Hepatocyte (in vitro differentiated cells): ENCODE measurements at regions not wholly inside any gene's neighbourhood (a gene's known extent, or its start where the extent isn't known, plus 50 kb on each side); places are given as distances from the start of the nearest gene placed in this dataset.

Experiments
- DNase-seq: peaks from one replicate; pipeline ENCODE4 v3.0.0-alpha.2; 2016; ENCODE audit warnings: low spot score
- H2AFZ ChIP-seq: fragments of 200-600 bp; sonication (generic); 2 replicates; pipeline ENCODE4 v1.6.0; 2016; ENCODE audit warnings: antibody characterized with exemption, mild to moderate bottlenecking
- H3K27ac ChIP-seq: fragments of 200-600 bp; sonication (generic); 2 replicates; pipeline ENCODE4 v1.5.1; 2016; ENCODE audit warnings: mild to moderate bottlenecking
- H3K27me3 ChIP-seq: fragments of 200-600 bp; sonication (generic); 2 replicates; pipeline ENCODE4 v1.6.1; 2016
- H3K36me3 ChIP-seq: fragments of 200-600 bp; sonication (generic); replicated peaks from 2 replicates; pipeline ENCODE4 v1.5.1; 2016; ENCODE audit warnings: low read depth; ENCODE audit not compliant: insufficient read depth
- H3K4me1 ChIP-seq: fragments of 200-600 bp; sonication (generic); 2 replicates; pipeline ENCODE4 v1.5.1; 2016; ENCODE audit warnings: mild to moderate bottlenecking, moderate library complexity; ENCODE audit not compliant: insufficient read depth
- H3K4me2 ChIP-seq: fragments of 200-600 bp; sonication (generic); 2 replicates; pipeline ENCODE4 v1.6.0; 2016
- H3K4me3 ChIP-seq: fragments of 200-600 bp; sonication (generic); 2 replicates; pipeline ENCODE4 v1.5.1; 2016; ENCODE audit warnings: mild to moderate bottlenecking
- H3K79me2 ChIP-seq: fragments of 200-600 bp; sonication (generic); 2 replicates; pipeline ENCODE4 v1.6.0; 2017; ENCODE audit warnings: mild to moderate bottlenecking
- H3K9me2 ChIP-seq: fragments of 200-600 bp; sonication (generic); replicated peaks from 2 replicates; pipeline ENCODE4 v1.6.0; 2017; ENCODE audit warnings: mild to moderate bottlenecking; ENCODE audit not compliant: insufficient read depth
- H3K9me3 ChIP-seq: fragments of 200-600 bp; sonication (generic); 2 replicates; pipeline ENCODE4 v1.5.1; 2016; ENCODE audit warnings: low read depth, mild to moderate bottlenecking
- H4K20me1 ChIP-seq: fragments of 200-600 bp; sonication (generic); 2 replicates; pipeline ENCODE4 v1.6.0; 2016; ENCODE audit warnings: mild to moderate bottlenecking; ENCODE audit not compliant: insufficient read depth, poor library complexity, severe bottlenecking
- CTCF ChIP-seq: fragments of 200-600 bp; sonication (generic); IDR thresholded peaks from 2 replicates; pipeline ENCODE4 v1.5.1; 2016; ENCODE audit warnings: antibody characterized with exemption, mild to moderate bottlenecking; ENCODE audit not compliant: poor library complexity
- EZH2 ChIP-seq: fragments of 200-600 bp; sonication (generic); IDR thresholded peaks from 2 replicates; pipeline ENCODE4 v1.6.1; 2016; ENCODE audit warnings: antibody characterized with exemption, mild to moderate bottlenecking, borderline replicate concordance
- EZH2phosphoT487 ChIP-seq: fragments of 200-600 bp; sonication (generic); IDR thresholded peaks from one replicate; pipeline ENCODE4 v1.6.1; 2018; ENCODE audit warnings: antibody characterized with exemption, mild to moderate bottlenecking, low read depth, moderate library complexity; ENCODE audit not compliant: unreplicated experiment, severe bottlenecking
- WGBS: methylation state at CpG from one replicate; pipeline ENCODE4 v1.1.6; 2016; ENCODE audit warnings: low lambda C conversion rate; ENCODE audit errors: missing lambda C conversion rate; 5-methylcytosine and 5-hydroxymethylcytosine counted together

GRCh38 chr12:16688200-16688599 lies 82.2 kb upstream of the LMO3 start:
- 89% methylated on average over 1 of the region's 1 CpG for WGBS

GRCh38 chr12:16685107-16685506 lies 79.1 kb upstream of the LMO3 start:
- TF ChIP-seq CTCF (no peak), EZH2phosphoT487 (no peak), EZH2 (no peak)
- Histone ChIP-seq H3K27me3 (no peaks in the 10 kb centered on the region), H3K4me1 (no peaks in the 10 kb centered on the region), H3K27ac (no peak overlapping the region), H3K79me2 (no peaks in the 10 kb centered on the region), H3K9me3 (no peaks in the 10 kb centered on the region), H4K20me1 (no peaks in the 10 kb centered on the region), H3K4me2 (no peak overlapping the region), H3K4me3 (no peak overlapping the region), H2AFZ (no peak overlapping the region), H3K36me3 (no peaks in the 10 kb centered on the region), H3K9me2 (no peaks in the 10 kb centered on the region)
- WGBS: 72% methylated on average over 4 of the region's 4 CpGs
- DNase-seq: no peak

More at GRCh38 chr12:16688200-16688599, 82.2 kb upstream of the LMO3 start:
- no peak overlapping the region for H3K4me2 ChIP-seq
- no peak for TF ChIP-seq EZH2phosphoT487
- TF ChIP-seq EZH2: no peak
- TF ChIP-seq CTCF: no peak
- H3K9me2 ChIP-seq: no peaks in the 10 kb centered on the region
- no peaks in the 10 kb centered on the region for H3K9me3 ChIP-seq
- H3K4me3 ChIP-seq: no peak overlapping the region
- no peak for DNase-seq
- H3K27me3 ChIP-seq: no peaks in the 10 kb centered on the region
- no peaks in the 10 kb centered on the region for H4K20me1 ChIP-seq
- no peaks in the 10 kb centered on the region for H3K4me1 ChIP-seq
- no peaks in the 10 kb centered on the region for H3K79me2 ChIP-seq
- no peak overlapping the region for H2AFZ ChIP-seq
- no peak overlapping the region for H3K27ac ChIP-seq
- no peaks in the 10 kb centered on the region for H3K36me3 ChIP-seq

GRCh38 chr12:16681196-16681595 lies 75.2 kb upstream of the LMO3 start:
- no peak overlapping the region for H3K4me3 ChIP-seq
- no peaks in the 10 kb centered on the region for H3K79me2 ChIP-seq
- H3K27ac ChIP-seq: no peak overlapping the region
- TF ChIP-seq CTCF: no peak
- TF ChIP-seq EZH2phosphoT487: no peak
- no peaks in the 10 kb centered on the region for H3K4me1 ChIP-seq
- DNase-seq: no peak
- no peak overlapping the region for H2AFZ ChIP-seq
- H3K27me3 ChIP-seq: no peaks in the 10 kb centered on the region
- H3K9me2 ChIP-seq: no peaks in the 10 kb centered on the region
- H4K20me1 ChIP-seq: no peaks in the 10 kb centered on the region
- no peaks in the 10 kb centered on the region for H3K36me3 ChIP-seq
- no peaks in the 10 kb centered on the region for H3K9me3 ChIP-seq
- H3K4me2 ChIP-seq: no peak overlapping the region

- H3K4me2 ChIP-seq: no peak overlapping the region
- 44% methylated on average over 3 of the region's 3 CpGs for WGBS
- no peak for DNase-seq
- H3K27ac ChIP-seq: no peak overlapping the region
- H3K9me3 ChIP-seq: no peaks in the 10 kb centered on the region
- no peaks in the 10 kb centered on the region for H4K20me1 ChIP-seq
- no peaks in the 10 kb centered on the region for H3K4me1 ChIP-seq
- no peaks in the 10 kb centered on the region for H3K79me2 ChIP-seq
- H3K27me3 ChIP-seq: no peaks in the 10 kb centered on the region
- H3K36me3 ChIP-seq: no peaks in the 10 kb centered on the region
- no peaks in the 10 kb centered on the region for H3K9me2 ChIP-seq
- TF ChIP-seq CTCF (no peak), EZH2phosphoT487 (no peak), EZH2 (no peak)
- H2AFZ ChIP-seq: no peak overlapping the region
- no peak overlapping the region for H3K4me3 ChIP-seq
Observed at GRCh38 chr12:16675438-16675837, 69.5 kb upstream of the LMO3 start.
